HL-60 (cell line): ENCODE measurements at regions not wholly inside any gene's neighbourhood (a gene's known extent, or its start where the extent isn't known, plus 50 kb on each side); places are given as distances from the start of the nearest gene placed in this dataset.

Experiments
- DNase-seq, 2 experiments: peaks; one replicate each; pipeline ENCODE4 v3.0.0-alpha.2; 2010 to 2020; ENCODE audit warnings: low read depth in 1 of 2, low spot score in 1 of 2
- H3K27ac ChIP-seq: fragments of 250-450 bp; sonication (Bioruptor Pico); replicated peaks from 2 replicates; pipeline ENCODE4 v1.5.1; 2020; ENCODE audit warnings: mild to moderate bottlenecking, moderate library complexity
- H3K27me3 ChIP-seq: fragments of 250-450 bp; sonication (Bioruptor Pico); 2 replicates; pipeline ENCODE4 v1.5.1; 2021; ENCODE audit warnings: mild to moderate bottlenecking, moderate library complexity; ENCODE audit not compliant: insufficient read depth, poor library complexity, severe bottlenecking
- H3K4me3 ChIP-seq: replicated peaks from 2 replicates; pipeline ENCODE4 v1.5.1; 2011; ENCODE audit warnings: mild to moderate bottlenecking, control low read depth, low read length; ENCODE audit not compliant: insufficient read depth
- GABPA ChIP-seq: IDR thresholded peaks from 2 replicates; pipeline ENCODE4 v1.6.1; 2012; ENCODE audit warnings: low read depth
- POLR2AphosphoS5 ChIP-seq: IDR thresholded peaks from 2 replicates; pipeline ENCODE4 v1.6.1; 2012; ENCODE audit warnings: low read depth
- SPI1 ChIP-seq: IDR thresholded peaks from 2 replicates; pipeline ENCODE4 v1.6.1; 2012; ENCODE audit warnings: low read depth, mild to moderate bottlenecking, borderline replicate concordance
- TF ChIP-seq, protein P1 (sequence below): IDR thresholded peaks from 2 replicates; pipeline ENCODE4 v1.6.1; 2012; ENCODE audit warnings: low read depth; ENCODE audit not compliant: insufficient replicate concordance
- TF ChIP-seq, protein P2 (sequence below): IDR thresholded peaks from one replicate; pipeline ENCODE4 v1.5.1; 2011; ENCODE audit warnings: low read length, control low read depth, inconsistent platforms; ENCODE audit not compliant: insufficient read depth

DNA sequence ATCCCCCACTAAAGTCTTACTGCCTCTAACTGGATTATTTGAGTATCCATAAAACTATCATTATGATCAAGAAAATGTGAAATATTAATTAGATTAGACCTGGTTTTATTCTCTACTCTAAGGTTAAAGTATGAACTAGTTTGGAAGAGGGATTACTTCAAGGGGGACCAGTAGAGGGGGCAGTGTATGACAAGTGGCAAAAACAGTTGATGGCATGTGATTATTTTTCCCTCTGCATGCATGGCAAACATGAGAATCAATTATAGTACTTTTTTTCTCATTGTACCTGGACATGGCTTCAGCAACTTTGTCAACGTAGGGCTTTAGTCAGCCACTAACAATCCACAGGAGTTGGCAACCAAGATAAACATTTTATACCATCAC lies 145.0 kb upstream of the SLC38A2 start:
- H3K27ac ChIP-seq = no peak overlapping the region
- DNase-seq = peak in 1 of 2 experiments; percentile 2
- no peaks in the 10 kb centered on the region for H3K27me3 ChIP-seq
- no peak overlapping the region for H3K4me3 ChIP-seq
- TF ChIP-seq SPI1 = no peak
- TF ChIP-seq GABPA = no peak

DNA sequence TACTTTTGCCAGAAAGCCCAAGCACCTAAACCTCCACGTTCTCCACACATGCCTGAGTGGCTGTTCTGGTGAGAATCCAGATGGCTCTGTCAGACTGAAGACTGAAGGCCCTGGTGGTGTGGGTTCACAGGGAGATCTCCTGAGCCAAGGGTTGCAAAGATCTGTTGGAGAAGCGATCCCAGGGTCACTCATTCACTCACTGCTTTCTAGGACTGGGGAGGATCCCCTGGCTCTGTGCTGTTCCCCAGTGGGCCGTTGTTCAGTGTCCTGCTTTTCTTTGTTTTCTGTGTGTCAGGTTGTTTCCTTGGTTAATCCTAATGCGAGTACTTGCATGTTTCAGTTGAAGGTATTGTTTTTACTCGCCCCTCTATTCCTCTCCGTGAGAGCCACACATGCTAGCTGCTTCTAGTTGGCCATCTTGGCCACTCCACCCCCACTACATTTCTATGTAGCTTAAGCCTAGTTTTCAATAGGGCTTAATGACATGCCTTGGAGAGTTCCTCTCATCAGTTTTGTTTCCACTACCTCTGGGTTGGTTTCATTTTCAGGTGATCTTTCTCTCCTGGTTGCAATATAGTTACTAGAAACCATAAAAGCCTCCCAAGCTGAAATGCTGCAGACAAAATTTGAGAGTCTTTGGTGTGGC lies 144.5 kb upstream of the SLC38A2 start:
- H3K27ac ChIP-seq = no peak overlapping the region

DNA sequence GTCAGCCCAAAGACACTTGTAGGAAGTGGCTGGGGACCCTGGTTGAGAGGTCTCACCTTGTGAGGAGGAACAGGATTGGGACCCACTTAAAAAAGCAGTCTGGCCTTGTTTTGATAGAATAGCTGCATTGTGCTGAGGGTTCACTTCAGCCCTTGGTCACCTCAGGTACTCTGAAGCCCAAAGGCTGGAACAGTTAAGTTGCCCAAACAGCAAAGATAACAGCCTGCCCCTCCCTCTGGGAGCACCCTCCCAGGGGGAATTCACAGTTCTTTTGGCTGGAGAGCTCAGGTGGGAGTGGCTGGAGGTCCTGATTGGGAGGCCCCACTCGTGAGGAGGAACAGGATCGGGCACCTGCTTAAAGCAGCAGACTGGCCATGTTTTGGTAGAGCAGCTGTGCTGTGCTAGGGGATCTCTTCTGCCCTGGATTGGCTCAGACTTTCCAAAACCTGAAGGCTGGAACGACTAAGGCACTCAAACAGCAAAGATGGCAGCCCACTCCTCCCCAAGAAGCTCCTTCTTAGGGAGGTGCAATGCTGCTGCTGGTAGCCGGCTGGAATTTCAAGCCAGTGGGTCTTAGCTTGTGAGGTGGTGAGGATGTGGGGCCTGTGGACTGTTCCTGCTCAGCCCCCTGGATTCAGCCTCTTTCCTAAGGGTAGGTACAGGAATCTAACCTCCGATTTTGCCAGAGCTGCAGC lies 143.8 kb upstream of the SLC38A2 start:
- H3K27me3 ChIP-seq = no peaks in the 10 kb centered on the region
- no peak for TF ChIP-seq GABPA
- TF ChIP-seq SPI1 = no peak
- TF ChIP-seq POLR2AphosphoS5 = no peak
- TF ChIP-seq, protein P1, sequence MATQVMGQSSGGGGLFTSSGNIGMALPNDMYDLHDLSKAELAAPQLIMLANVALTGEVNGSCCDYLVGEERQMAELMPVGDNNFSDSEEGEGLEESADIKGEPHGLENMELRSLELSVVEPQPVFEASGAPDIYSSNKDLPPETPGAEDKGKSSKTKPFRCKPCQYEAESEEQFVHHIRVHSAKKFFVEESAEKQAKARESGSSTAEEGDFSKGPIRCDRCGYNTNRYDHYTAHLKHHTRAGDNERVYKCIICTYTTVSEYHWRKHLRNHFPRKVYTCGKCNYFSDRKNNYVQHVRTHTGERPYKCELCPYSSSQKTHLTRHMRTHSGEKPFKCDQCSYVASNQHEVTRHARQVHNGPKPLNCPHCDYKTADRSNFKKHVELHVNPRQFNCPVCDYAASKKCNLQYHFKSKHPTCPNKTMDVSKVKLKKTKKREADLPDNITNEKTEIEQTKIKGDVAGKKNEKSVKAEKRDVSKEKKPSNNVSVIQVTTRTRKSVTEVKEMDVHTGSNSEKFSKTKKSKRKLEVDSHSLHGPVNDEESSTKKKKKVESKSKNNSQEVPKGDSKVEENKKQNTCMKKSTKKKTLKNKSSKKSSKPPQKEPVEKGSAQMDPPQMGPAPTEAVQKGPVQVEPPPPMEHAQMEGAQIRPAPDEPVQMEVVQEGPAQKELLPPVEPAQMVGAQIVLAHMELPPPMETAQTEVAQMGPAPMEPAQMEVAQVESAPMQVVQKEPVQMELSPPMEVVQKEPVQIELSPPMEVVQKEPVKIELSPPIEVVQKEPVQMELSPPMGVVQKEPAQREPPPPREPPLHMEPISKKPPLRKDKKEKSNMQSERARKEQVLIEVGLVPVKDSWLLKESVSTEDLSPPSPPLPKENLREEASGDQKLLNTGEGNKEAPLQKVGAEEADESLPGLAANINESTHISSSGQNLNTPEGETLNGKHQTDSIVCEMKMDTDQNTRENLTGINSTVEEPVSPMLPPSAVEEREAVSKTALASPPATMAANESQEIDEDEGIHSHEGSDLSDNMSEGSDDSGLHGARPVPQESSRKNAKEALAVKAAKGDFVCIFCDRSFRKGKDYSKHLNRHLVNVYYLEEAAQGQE = no peak
- TF ChIP-seq, protein P2, sequence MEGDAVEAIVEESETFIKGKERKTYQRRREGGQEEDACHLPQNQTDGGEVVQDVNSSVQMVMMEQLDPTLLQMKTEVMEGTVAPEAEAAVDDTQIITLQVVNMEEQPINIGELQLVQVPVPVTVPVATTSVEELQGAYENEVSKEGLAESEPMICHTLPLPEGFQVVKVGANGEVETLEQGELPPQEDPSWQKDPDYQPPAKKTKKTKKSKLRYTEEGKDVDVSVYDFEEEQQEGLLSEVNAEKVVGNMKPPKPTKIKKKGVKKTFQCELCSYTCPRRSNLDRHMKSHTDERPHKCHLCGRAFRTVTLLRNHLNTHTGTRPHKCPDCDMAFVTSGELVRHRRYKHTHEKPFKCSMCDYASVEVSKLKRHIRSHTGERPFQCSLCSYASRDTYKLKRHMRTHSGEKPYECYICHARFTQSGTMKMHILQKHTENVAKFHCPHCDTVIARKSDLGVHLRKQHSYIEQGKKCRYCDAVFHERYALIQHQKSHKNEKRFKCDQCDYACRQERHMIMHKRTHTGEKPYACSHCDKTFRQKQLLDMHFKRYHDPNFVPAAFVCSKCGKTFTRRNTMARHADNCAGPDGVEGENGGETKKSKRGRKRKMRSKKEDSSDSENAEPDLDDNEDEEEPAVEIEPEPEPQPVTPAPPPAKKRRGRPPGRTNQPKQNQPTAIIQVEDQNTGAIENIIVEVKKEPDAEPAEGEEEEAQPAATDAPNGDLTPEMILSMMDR = no peak
- no peak overlapping the region for H3K4me3 ChIP-seq
- no peak for DNase-seq
- H3K27ac ChIP-seq = no peak overlapping the region

More for the DNA sequence above, 144.5 kb upstream of the SLC38A2 start:
- TF ChIP-seq GABPA = no peak
- TF ChIP-seq, protein P2 = no peak
- no peaks in the 10 kb centered on the region for H3K27me3 ChIP-seq
- H3K4me3 ChIP-seq = no peak overlapping the region
- DNase-seq = no peak

DNA sequence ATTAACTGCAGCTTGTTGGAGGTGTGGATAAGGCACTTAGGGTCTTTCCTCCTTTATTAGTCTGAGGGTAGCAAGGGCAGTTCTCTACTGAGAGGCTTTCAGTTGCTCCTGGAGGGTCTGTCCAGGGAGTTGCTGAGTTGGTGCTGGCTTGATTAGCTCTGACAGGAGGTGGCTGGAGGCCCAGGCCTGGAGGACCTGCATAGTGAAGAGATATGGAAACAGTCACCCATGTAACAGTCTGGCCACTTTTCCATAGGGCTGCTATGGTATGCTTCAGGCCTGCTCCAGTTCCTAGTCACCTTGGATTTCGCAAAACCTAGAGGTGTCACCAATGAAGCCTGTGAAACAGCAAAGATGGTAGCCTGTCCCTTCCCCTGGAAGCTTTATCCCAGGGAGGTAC lies 143.3 kb upstream of the SLC38A2 start:
- TF ChIP-seq POLR2AphosphoS5 = no peak
- no peak for TF ChIP-seq SPI1
- TF ChIP-seq GABPA = no peak
- TF ChIP-seq, protein P2 = no peak
- TF ChIP-seq, protein P1 = no peak
- no peak overlapping the region for H3K4me3 ChIP-seq
- H3K27me3 ChIP-seq = no peaks in the 10 kb centered on the region
- H3K27ac ChIP-seq = no peak overlapping the region
- DNase-seq = no peak
